Endodermal cell (in vitro differentiated cells): ENCODE measurements at regions not wholly inside any gene's neighbourhood (a gene's known extent, or its start where the extent isn't known, plus 50 kb on each side); places are given as distances from the start of the nearest gene placed in this dataset.

ENCODE experiments used
- DNase-seq: peaks from one replicate; pipeline ENCODE4 v3.0.0-alpha.2; 2017
- H3K27ac ChIP-seq: 2 replicates; pipeline ENCODE4 v1.5.1; 2013; ENCODE audit warnings: mild to moderate bottlenecking, low read depth, low read length, moderate library complexity
- H3K27me3 ChIP-seq: 2 replicates; pipeline ENCODE4 v1.6.1; 2013; ENCODE audit warnings: mild to moderate bottlenecking, low read length, moderate library complexity; ENCODE audit not compliant: insufficient read depth, control insufficient read depth, poor library complexity, severe bottlenecking
- H3K36me3 ChIP-seq: 2 replicates; pipeline ENCODE4 v1.7.0; 2013; ENCODE audit warnings: mild to moderate bottlenecking, low read length, moderate library complexity; ENCODE audit not compliant: control insufficient read depth, insufficient read depth
- H3K4me1 ChIP-seq: one replicate; pipeline ENCODE4 v1.7.0; 2013; ENCODE audit warnings: low read length; ENCODE audit not compliant: control insufficient read depth, insufficient read depth
- H3K4me3 ChIP-seq: 2 replicates; pipeline ENCODE4 v1.5.1; 2013; ENCODE audit warnings: mild to moderate bottlenecking, low read length, moderate library complexity
- H3K9ac ChIP-seq: 2 replicates; pipeline ENCODE4 v1.6.1; 2013; ENCODE audit warnings: mild to moderate bottlenecking, low read length, moderate library complexity; ENCODE audit not compliant: poor library complexity, severe bottlenecking; ENCODE audit errors: extremely low read depth
- H3K9me3 ChIP-seq: 2 replicates; pipeline ENCODE4 v1.6.1; 2013; ENCODE audit warnings: mild to moderate bottlenecking, low read length, moderate library complexity; ENCODE audit not compliant: control insufficient read depth
- H3K27ac Mint-ChIP-seq: 2 replicates; pipeline ENCODE4 v1.8.0; 2020; ENCODE audit warnings: mixed read lengths
- H3K27me3 Mint-ChIP-seq: 2 replicates; pipeline ENCODE4 v1.8.0; 2021; ENCODE audit warnings: mild to moderate bottlenecking, mixed read lengths; ENCODE audit not compliant: insufficient read depth
- H3K36me3 Mint-ChIP-seq: 2 replicates; pipeline ENCODE4 v1.8.0; 2020; ENCODE audit warnings: low read depth, mixed read lengths
- H3K4me1 Mint-ChIP-seq: 2 replicates; pipeline ENCODE4 v1.8.0; 2020; ENCODE audit warnings: mixed read lengths
- H3K4me3 Mint-ChIP-seq: 2 replicates; pipeline ENCODE4 v1.8.0; 2020; ENCODE audit warnings: mild to moderate bottlenecking, moderate library complexity, mixed read lengths
- H3K9me3 Mint-ChIP-seq: 2 replicates; pipeline ENCODE4 v1.8.0; 2020; ENCODE audit warnings: mild to moderate bottlenecking, mixed read lengths
- CTCF ChIP-seq: fragments of 200-600 bp; sonication (generic); conservative IDR thresholded peaks from 2 replicates; pipeline ENCODE4 v1.5.0; 2021; ENCODE audit warnings: antibody characterized with exemption, mild to moderate bottlenecking
- WGBS, 2 experiments: methylation state at CpG; one replicate each; pipeline versions ENCODE4 v1.1.5 to v1.1.7; 2013; ENCODE audit warnings: missing lambda C conversion rate in 2 of 2, mixed read lengths in 1 of 2; ENCODE audit not compliant: insufficient coverage in 1 of 2, insufficient read length in 1 of 2; 5-methylcytosine and 5-hydroxymethylcytosine counted together

- Histone ChIP-seq H3K36me3 (no peaks in the 10 kb centered on the region), H3K27ac (no peak overlapping the region), H3K4me1 (no peaks in the 10 kb centered on the region), H3K4me3 (no peak overlapping the region), H3K27me3 (no peaks in the 10 kb centered on the region), H3K9me3 (no peaks in the 10 kb centered on the region), H3K9ac (no peak overlapping the region)
- Mint-ChIP-seq H3K4me1 (no peaks in the 10 kb centered on the region), H3K4me3 (no peak overlapping the region), H3K9me3 (peaks cover 5% of the 10 kb centered on the region), H3K27ac (no peak overlapping the region), H3K27me3 (no peaks in the 10 kb centered on the region), H3K36me3 (no peaks in the 10 kb centered on the region)
- WGBS, 2 experiments, result 89 to 92% methylated on average over 2 to 4 of the region's 5 CpGs
- TF ChIP-seq CTCF, result no peak
- DNase-seq, result no peak
These were observed 200.8 kb upstream of the C11orf87 start for GRCh38 chr11:109221190-109221589.

- Histone ChIP-seq H3K36me3 (no peaks in the 10 kb centered on the region), H3K9me3 (no peaks in the 10 kb centered on the region), H3K27me3 (no peaks in the 10 kb centered on the region), H3K27ac (no peak overlapping the region), H3K4me3 (no peak overlapping the region), H3K4me1 (no peaks in the 10 kb centered on the region), H3K9ac (no peak overlapping the region)
- H3K27ac Mint-ChIP-seq, result no peak overlapping the region
- no peaks in the 10 kb centered on the region for H3K4me1 Mint-ChIP-seq
- H3K36me3 Mint-ChIP-seq, result no peaks in the 10 kb centered on the region
- no peak for DNase-seq
- H3K9me3 Mint-ChIP-seq, result no peaks in the 10 kb centered on the region
- no peak for TF ChIP-seq CTCF
- no peak overlapping the region for H3K4me3 Mint-ChIP-seq
- WGBS, 2 experiments, result 100% methylated on average over 1 of the region's 2 CpGs
- no peaks in the 10 kb centered on the region for H3K27me3 Mint-ChIP-seq
These were observed 199.2 kb upstream of the C11orf87 start for GRCh38 chr11:109222761-109223160.

GRCh38 chr11:109223451-109223850 is 198.5 kb upstream of the C11orf87 start:
- Mint-ChIP-seq H3K27me3 (no peaks in the 10 kb centered on the region), H3K4me1 (no peaks in the 10 kb centered on the region), H3K9me3 (no peaks in the 10 kb centered on the region), H3K27ac (no peak overlapping the region), H3K36me3 (no peaks in the 10 kb centered on the region), H3K4me3 (no peak overlapping the region)
- no peak overlapping the region for H3K27ac ChIP-seq
- H3K9me3 ChIP-seq, result no peaks in the 10 kb centered on the region
- no peak overlapping the region for H3K9ac ChIP-seq
- no peak for TF ChIP-seq CTCF
- H3K27me3 ChIP-seq, result no peaks in the 10 kb centered on the region
- H3K4me3 ChIP-seq, result no peak overlapping the region
- H3K4me1 ChIP-seq, result no peaks in the 10 kb centered on the region
- H3K36me3 ChIP-seq, result no peaks in the 10 kb centered on the region
- no peak for DNase-seq
